ENCODE measurements at regions not wholly inside any gene's neighbourhood (a gene's known extent, or its start where the extent isn't known, plus 50 kb on each side); places are given as distances from the start of the nearest gene placed in this dataset.

DNA sequence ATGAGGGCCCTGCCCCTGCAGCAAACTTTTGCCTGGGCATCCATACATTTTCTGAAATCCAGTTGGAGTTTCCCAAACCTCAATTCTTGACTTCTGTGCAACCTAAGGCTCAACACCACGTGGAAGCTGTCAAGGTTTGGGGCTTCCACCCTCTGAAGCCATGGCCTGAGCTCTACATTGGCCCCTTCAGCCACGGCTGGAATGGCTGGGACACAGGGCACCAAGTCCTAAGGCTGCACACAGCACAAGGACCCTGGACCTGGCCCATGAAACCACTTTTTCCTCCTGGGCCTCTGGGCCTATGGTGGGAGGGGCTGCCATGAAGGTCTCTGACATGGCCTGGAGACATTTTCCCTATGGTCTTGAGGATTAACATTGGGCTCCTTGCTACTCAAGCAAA, 266.3 kb downstream of the LRIG3 start:
- no peak overlapping the region for H2AFZ ChIP-seq (ENCODE audit: low read depth)
- ChIA-PET POLR2A (no interaction called here), CTCF (no interaction called here)
- 7% methylated on average over 2 of the region's 2 CpGs for WGBS (ENCODE audit: low lambda C conversion rate)
- no peaks in the 10 kb centered on the region for H3K27me3 ChIP-seq (ENCODE audit: insufficient read depth)
- no peaks in the 10 kb centered on the region for H4K20me1 ChIP-seq (ENCODE audit: insufficient read depth)
- H3K79me2 ChIP-seq (ENCODE audit: insufficient read depth) = no peaks in the 10 kb centered on the region
- H3K9me3 ChIP-seq = no peaks in the 10 kb centered on the region
- H3K4me3 ChIP-seq (ENCODE audit: low read depth in 2 of 2, low read length in 1 of 2) = no peak overlapping the region
- H3K9me2 ChIP-seq = no peaks in the 10 kb centered on the region
- H3K9ac ChIP-seq = no peak overlapping the region
- H3F3A ChIP-seq (replicated peaks; ENCODE audit: insufficient read depth) = no peaks in the 10 kb centered on the region
- DNase-seq = no peak
- TF ChIP-seq ELF1 (IDR thresholded peaks at IDR 0.05) (no peak), TAF1 (IDR thresholded peaks at IDR 0.05; ENCODE audit: borderline replicate concordance, low read depth, low read length) (no peak), FOXM1 (IDR thresholded peaks at IDR 0.05; ENCODE audit: low read depth) (no peak), FOXJ3 (CRISPR knock-in tag; IDR thresholded peaks at IDR 0.05) (no peak), RAD21 (IDR thresholded peaks at IDR 0.05; ENCODE audit: low read length) (no peak), GATA2 (CRISPR knock-in tag; IDR thresholded peaks at IDR 0.05) (no peak), YY1 (IDR thresholded peaks at IDR 0.05; ENCODE audit: low read depth) (no peak), JUND (IDR thresholded peaks at IDR 0.05) (no peak), TEAD4 (IDR thresholded peaks at IDR 0.05; ENCODE audit: borderline replicate concordance, insufficient read depth) (no peak), MEF2A (IDR thresholded peaks at IDR 0.05; ENCODE audit: borderline replicate concordance, low read depth) (no peak)
- TF ChIP-seq, protein P1, sequence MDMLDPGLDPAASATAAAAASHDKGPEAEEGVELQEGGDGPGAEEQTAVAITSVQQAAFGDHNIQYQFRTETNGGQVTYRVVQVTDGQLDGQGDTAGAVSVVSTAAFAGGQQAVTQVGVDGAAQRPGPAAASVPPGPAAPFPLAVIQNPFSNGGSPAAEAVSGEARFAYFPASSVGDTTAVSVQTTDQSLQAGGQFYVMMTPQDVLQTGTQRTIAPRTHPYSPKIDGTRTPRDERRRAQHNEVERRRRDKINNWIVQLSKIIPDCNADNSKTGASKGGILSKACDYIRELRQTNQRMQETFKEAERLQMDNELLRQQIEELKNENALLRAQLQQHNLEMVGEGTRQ (IDR thresholded peaks at IDR 0.05; ENCODE audit: borderline replicate concordance, low read depth, low read length) = no peak
- TF ChIP-seq, protein P2, sequence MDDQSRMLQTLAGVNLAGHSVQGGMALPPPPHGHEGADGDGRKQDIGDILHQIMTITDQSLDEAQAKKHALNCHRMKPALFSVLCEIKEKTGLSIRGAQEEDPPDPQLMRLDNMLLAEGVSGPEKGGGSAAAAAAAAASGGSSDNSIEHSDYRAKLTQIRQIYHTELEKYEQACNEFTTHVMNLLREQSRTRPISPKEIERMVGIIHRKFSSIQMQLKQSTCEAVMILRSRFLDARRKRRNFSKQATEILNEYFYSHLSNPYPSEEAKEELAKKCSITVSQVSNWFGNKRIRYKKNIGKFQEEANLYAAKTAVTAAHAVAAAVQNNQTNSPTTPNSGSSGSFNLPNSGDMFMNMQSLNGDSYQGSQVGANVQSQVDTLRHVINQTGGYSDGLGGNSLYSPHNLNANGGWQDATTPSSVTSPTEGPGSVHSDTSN (IDR thresholded peaks at IDR 0.05) = no peak
- TF ChIP-seq, protein P3, sequence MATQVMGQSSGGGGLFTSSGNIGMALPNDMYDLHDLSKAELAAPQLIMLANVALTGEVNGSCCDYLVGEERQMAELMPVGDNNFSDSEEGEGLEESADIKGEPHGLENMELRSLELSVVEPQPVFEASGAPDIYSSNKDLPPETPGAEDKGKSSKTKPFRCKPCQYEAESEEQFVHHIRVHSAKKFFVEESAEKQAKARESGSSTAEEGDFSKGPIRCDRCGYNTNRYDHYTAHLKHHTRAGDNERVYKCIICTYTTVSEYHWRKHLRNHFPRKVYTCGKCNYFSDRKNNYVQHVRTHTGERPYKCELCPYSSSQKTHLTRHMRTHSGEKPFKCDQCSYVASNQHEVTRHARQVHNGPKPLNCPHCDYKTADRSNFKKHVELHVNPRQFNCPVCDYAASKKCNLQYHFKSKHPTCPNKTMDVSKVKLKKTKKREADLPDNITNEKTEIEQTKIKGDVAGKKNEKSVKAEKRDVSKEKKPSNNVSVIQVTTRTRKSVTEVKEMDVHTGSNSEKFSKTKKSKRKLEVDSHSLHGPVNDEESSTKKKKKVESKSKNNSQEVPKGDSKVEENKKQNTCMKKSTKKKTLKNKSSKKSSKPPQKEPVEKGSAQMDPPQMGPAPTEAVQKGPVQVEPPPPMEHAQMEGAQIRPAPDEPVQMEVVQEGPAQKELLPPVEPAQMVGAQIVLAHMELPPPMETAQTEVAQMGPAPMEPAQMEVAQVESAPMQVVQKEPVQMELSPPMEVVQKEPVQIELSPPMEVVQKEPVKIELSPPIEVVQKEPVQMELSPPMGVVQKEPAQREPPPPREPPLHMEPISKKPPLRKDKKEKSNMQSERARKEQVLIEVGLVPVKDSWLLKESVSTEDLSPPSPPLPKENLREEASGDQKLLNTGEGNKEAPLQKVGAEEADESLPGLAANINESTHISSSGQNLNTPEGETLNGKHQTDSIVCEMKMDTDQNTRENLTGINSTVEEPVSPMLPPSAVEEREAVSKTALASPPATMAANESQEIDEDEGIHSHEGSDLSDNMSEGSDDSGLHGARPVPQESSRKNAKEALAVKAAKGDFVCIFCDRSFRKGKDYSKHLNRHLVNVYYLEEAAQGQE (IDR thresholded peaks at IDR 0.05; ENCODE audit: low read depth, low read length) = no peak
- no peak overlapping the region for H3K27ac ChIP-seq (ENCODE audit: low read depth in 2 of 2, low read length in 1 of 2)
- no peaks in the 10 kb centered on the region for H3K4me1 ChIP-seq (ENCODE audit: control insufficient read depth in 1 of 2, insufficient read depth in 2 of 2, low read depth in 1 of 2, low read length in 1 of 2)
- no peaks in the 10 kb centered on the region for H3K36me3 ChIP-seq (replicated peaks in 1 of 2; ENCODE audit: control insufficient read depth in 1 of 2, insufficient read depth in 2 of 2, low read length in 1 of 2)
- H3K4me2 ChIP-seq = no peak overlapping the region

DNA sequence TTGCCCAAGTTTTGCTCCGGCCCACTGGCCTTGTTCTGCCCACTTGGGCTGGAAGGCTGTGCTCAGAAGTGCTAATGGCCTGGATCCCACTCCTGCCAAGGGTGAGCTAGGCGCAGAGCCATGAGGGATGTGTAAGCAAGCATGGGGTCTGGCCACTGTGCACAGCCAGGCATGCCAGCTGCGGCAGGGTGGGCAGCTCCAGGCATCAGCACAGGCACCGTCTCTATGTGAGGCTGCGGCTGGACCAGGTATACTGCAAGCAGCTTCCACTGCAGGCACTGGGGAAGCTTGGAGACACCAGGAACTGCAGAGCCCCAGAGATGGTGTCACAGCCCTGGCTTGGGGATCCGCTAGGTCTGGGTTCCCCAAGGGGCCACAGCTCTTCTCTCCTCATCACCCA, 264.9 kb downstream of the LRIG3 start:
- ChIA-PET POLR2A (no interaction called here), CTCF (no interaction called here)
- Histone ChIP-seq H3K4me1 (ENCODE audit: control insufficient read depth in 1 of 2, insufficient read depth in 2 of 2, low read depth in 1 of 2, low read length in 1 of 2) (no peaks in the 10 kb centered on the region), H3K9me2 (no peaks in the 10 kb centered on the region), H3K9me3 (no peaks in the 10 kb centered on the region), H3F3A (replicated peaks; ENCODE audit: insufficient read depth) (no peaks in the 10 kb centered on the region), H2AFZ (ENCODE audit: low read depth) (no peak overlapping the region), H4K20me1 (ENCODE audit: insufficient read depth) (no peaks in the 10 kb centered on the region), H3K27ac (ENCODE audit: low read depth in 2 of 2, low read length in 1 of 2) (no peak overlapping the region), H3K4me3 (ENCODE audit: low read depth in 2 of 2, low read length in 1 of 2) (no peak overlapping the region), H3K27me3 (ENCODE audit: insufficient read depth) (no peaks in the 10 kb centered on the region), H3K9ac (no peak overlapping the region), H3K79me2 (ENCODE audit: insufficient read depth) (no peaks in the 10 kb centered on the region), H3K36me3 (replicated peaks in 1 of 2; ENCODE audit: control insufficient read depth in 1 of 2, insufficient read depth in 2 of 2, low read length in 1 of 2) (no peaks in the 10 kb centered on the region), H3K4me2 (no peak overlapping the region)
- DNase-seq = no peak
- WGBS (ENCODE audit: low lambda C conversion rate) = 27% methylated on average over 3 of the region's 6 CpGs
- TF ChIP-seq RXRA (IDR thresholded peaks at IDR 0.05; ENCODE audit: borderline replicate concordance, low read depth) (no peak), TEAD4 (IDR thresholded peaks at IDR 0.05; ENCODE audit: borderline replicate concordance, insufficient read depth) (no peak), YY1 (IDR thresholded peaks at IDR 0.05; ENCODE audit: low read depth) (no peak), NFIC (IDR thresholded peaks at IDR 0.05; ENCODE audit: borderline replicate concordance) (no peak), GABPA (IDR thresholded peaks at IDR 0.05; ENCODE audit: low read depth) (no peak), FOXJ3 (CRISPR knock-in tag; IDR thresholded peaks at IDR 0.05) (no peak), TAF1 (IDR thresholded peaks at IDR 0.05; ENCODE audit: borderline replicate concordance, low read depth, low read length) (no peak), TCF12 (IDR thresholded peaks at IDR 0.05) (no peak), SIN3A (IDR thresholded peaks at IDR 0.05; ENCODE audit: borderline replicate concordance, low read depth, low read length) (no peak), NRF1 (IDR thresholded peaks at IDR 0.05; ENCODE audit: low read depth, low read length) (no peak)
- TF ChIP-seq, protein P3 (IDR thresholded peaks at IDR 0.05; ENCODE audit: low read depth, low read length) = no peak
